Smooth muscle cell (in vitro differentiated cells): ENCODE measurements at regions not wholly inside any gene's neighbourhood (a gene's known extent, or its start where the extent isn't known, plus 50 kb on each side); places are given as distances from the start of the nearest gene placed in this dataset.
A peak's percentile ranks its signal among the peaks of the same experiment; 100 is the strongest.

Experiments
- DNase-seq: peaks from one replicate; lab custom pipeline; 2025; ENCODE audit not compliant: unreplicated experiment; lab: John Stamatoyannopoulos, UW
- H2AFZ ChIP-seq: fragments of 200-600 bp; sonication (generic); 2 replicates; pipeline ENCODE4 v1.6.0; 2016; ENCODE audit warnings: antibody characterized with exemption, low read depth, mild to moderate bottlenecking
- H3F3A ChIP-seq: fragments of 200-600 bp; sonication (generic); 2 replicates; pipeline ENCODE4 v1.6.0; 2017; ENCODE audit warnings: antibody characterized with exemption, low read depth
- H3K27ac ChIP-seq: fragments of 200-600 bp; sonication (generic); 2 replicates; pipeline ENCODE4 v1.5.1; 2016; ENCODE audit warnings: low read depth, mild to moderate bottlenecking
- H3K27me3 ChIP-seq: fragments of 200-600 bp; sonication (generic); 2 replicates; pipeline ENCODE4 v1.6.1; 2016; ENCODE audit warnings: low read depth, mild to moderate bottlenecking
- H3K36me3 ChIP-seq: fragments of 200-600 bp; sonication (generic); 2 replicates; pipeline ENCODE4 v1.5.1; 2016; ENCODE audit warnings: low read depth
- H3K4me1 ChIP-seq: fragments of 200-600 bp; sonication (generic); 2 replicates; pipeline ENCODE4 v1.5.1; 2016; ENCODE audit warnings: low read depth
- H3K4me2 ChIP-seq: fragments of 200-600 bp; sonication (generic); 2 replicates; pipeline ENCODE4 v1.6.0; 2016; ENCODE audit warnings: mild to moderate bottlenecking
- H3K4me3 ChIP-seq: fragments of 200-600 bp; sonication (generic); 2 replicates; pipeline ENCODE4 v1.5.1; 2016; ENCODE audit warnings: mild to moderate bottlenecking
- H3K79me2 ChIP-seq: fragments of 200-600 bp; sonication (generic); 2 replicates; pipeline ENCODE4 v1.6.0; 2016; ENCODE audit warnings: low read depth, mild to moderate bottlenecking
- H3K9ac ChIP-seq: fragments of 200-600 bp; sonication (generic); 2 replicates; pipeline ENCODE4 v1.6.0; 2016; ENCODE audit warnings: low read depth
- H3K9me3 ChIP-seq: fragments of 200-600 bp; sonication (generic); replicated peaks from 2 replicates; pipeline ENCODE4 v1.5.1; 2016; ENCODE audit warnings: low read depth
- H4K20me1 ChIP-seq: fragments of 200-600 bp; sonication (generic); 2 replicates; pipeline ENCODE4 v1.6.0; 2016; ENCODE audit warnings: low read depth
- WGBS: methylation state at CpG from one replicate; pipeline ENCODE4 v1.1.7; 2016; ENCODE audit warnings: low lambda C conversion rate; 5-methylcytosine and 5-hydroxymethylcytosine counted together
- TF ChIP-seq, protein P1 (sequence below): fragments of 200-600 bp; sonication (generic); IDR thresholded peaks from 2 replicates; pipeline ENCODE4 v1.5.1; 2017; ENCODE audit warnings: borderline replicate concordance, mild to moderate bottlenecking, antibody characterized with exemption; ENCODE audit not compliant: insufficient read depth, poor library complexity, severe bottlenecking

DNA sequence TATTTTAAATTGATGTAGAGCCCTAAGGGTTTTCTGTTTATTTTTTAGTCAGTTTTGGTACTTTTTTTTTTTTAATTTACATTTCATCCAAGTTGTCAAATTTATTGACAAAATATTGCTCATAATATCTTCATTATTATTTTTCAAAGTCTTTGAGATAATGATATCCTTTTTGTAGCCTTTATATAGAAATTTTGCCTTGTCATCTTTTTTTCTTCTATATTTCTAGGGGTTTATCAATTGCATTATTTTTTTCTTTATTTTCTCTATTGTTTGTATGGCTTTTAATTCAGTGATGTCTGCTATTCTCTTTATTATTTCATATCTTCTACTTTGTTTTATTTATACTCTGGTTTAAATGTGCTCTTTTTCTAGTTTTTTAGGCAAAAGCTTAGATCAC lies 863.0 kb upstream of the GJE1 start:
- H3K36me3 ChIP-seq = no peaks in the 10 kb centered on the region
- H3K4me1 ChIP-seq = no peaks in the 10 kb centered on the region
- H4K20me1 ChIP-seq = no peaks in the 10 kb centered on the region
- no peak overlapping the region for H3K4me2 ChIP-seq
- H3F3A ChIP-seq = no peaks in the 10 kb centered on the region
- no peak for DNase-seq
- TF ChIP-seq, protein P1, sequence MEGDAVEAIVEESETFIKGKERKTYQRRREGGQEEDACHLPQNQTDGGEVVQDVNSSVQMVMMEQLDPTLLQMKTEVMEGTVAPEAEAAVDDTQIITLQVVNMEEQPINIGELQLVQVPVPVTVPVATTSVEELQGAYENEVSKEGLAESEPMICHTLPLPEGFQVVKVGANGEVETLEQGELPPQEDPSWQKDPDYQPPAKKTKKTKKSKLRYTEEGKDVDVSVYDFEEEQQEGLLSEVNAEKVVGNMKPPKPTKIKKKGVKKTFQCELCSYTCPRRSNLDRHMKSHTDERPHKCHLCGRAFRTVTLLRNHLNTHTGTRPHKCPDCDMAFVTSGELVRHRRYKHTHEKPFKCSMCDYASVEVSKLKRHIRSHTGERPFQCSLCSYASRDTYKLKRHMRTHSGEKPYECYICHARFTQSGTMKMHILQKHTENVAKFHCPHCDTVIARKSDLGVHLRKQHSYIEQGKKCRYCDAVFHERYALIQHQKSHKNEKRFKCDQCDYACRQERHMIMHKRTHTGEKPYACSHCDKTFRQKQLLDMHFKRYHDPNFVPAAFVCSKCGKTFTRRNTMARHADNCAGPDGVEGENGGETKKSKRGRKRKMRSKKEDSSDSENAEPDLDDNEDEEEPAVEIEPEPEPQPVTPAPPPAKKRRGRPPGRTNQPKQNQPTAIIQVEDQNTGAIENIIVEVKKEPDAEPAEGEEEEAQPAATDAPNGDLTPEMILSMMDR = no peak
- H3K4me3 ChIP-seq = no peak overlapping the region
- no peaks in the 10 kb centered on the region for H3K79me2 ChIP-seq
- no peaks in the 10 kb centered on the region for H3K27me3 ChIP-seq
- no peak overlapping the region for H3K9ac ChIP-seq
- H3K27ac ChIP-seq = no peak overlapping the region
- H3K9me3 ChIP-seq = no peaks in the 10 kb centered on the region
- H2AFZ ChIP-seq = no peak overlapping the region

DNA sequence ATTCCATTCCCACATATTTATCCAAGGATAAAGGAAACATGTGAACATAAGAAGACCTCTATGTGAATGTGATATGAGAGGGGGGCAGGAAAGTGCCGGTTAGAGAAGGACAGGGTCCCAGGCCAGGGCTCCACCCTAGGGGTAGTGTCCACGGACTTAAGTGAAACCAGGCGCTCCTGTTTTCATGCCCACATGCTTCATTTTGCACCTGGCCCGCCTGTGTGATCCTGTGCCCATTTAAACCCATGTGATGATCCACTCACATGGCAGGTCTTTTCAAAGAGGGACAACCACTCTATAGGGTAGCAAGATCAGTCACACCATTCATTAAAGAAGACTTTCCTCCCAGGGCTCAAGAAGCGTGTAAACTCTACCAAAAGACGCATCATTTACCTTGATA lies 865.3 kb upstream of the GJE1 start:
- Histone ChIP-seq H4K20me1 (no peaks in the 10 kb centered on the region), H3F3A (no peaks in the 10 kb centered on the region), H3K9me3 (no peaks in the 10 kb centered on the region), H3K4me1 (no peaks in the 10 kb centered on the region), H3K4me3 (no peak overlapping the region), H3K36me3 (no peaks in the 10 kb centered on the region), H2AFZ (no peak overlapping the region), H3K27ac (no peak overlapping the region), H3K79me2 (no peaks in the 10 kb centered on the region), H3K4me2 (no peak overlapping the region), H3K9ac (no peak overlapping the region), H3K27me3 (no peaks in the 10 kb centered on the region)
- no peak for DNase-seq
- TF ChIP-seq, protein P1 = no peak
- 97% methylated on average over 6 of the region's 6 CpGs for WGBS

DNA sequence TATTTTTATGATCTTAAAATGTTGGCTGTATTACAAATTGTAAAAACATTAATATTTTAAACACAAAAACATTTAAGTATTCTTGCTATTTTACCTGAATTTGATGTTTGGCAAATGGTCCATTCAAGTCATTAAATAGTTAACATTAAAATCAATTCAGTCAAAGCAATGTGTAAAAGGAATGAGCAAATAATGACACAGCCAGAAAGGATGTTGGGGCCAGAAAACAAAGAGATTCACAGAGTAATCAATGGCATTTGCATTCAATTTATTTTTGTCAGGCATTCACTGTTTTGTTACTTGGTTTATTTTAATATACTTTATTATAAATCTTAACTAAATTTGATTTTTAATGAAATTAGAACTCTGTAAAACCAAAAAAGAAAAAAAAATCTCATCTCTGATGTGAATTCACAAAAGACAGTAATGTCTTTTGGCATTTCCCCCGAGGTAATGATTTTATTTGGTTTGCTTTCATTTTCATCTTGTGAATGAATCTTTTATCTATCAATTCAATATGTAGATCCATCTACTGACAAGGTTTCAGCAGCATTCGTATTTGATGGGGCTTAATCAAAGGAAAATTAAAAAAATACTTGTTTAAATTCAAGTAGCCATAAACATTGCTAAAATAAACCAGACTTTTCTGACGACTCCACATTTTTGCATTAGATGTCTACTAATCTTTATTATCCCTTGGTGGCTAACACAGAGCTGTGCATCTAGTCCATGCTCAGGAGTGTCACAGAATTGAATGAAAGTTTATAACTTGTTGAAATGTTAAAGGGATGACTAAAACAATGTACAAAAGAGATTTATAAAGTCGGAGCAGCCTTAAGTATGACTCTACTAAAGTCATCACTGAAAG lies 866.7 kb upstream of the GJE1 start:
- Histone ChIP-seq H2AFZ (peak overlapping the region; percentile 78), H3K36me3 (no peaks in the 10 kb centered on the region), H3K4me1 (no peaks in the 10 kb centered on the region), H3K9ac (no peak overlapping the region), H3K27me3 (no peaks in the 10 kb centered on the region), H3F3A (no peaks in the 10 kb centered on the region), H3K79me2 (no peaks in the 10 kb centered on the region), H3K4me2 (peak overlapping the region; percentile 56), H3K9me3 (no peaks in the 10 kb centered on the region), H4K20me1 (no peaks in the 10 kb centered on the region), H3K4me3 (peak overlapping the region; percentile 30), H3K27ac (no peak overlapping the region)
- TF ChIP-seq, protein P1 = no peak
- WGBS = 65% methylated on average over 4 of the region's 4 CpGs
- DNase-seq = no peak

DNA sequence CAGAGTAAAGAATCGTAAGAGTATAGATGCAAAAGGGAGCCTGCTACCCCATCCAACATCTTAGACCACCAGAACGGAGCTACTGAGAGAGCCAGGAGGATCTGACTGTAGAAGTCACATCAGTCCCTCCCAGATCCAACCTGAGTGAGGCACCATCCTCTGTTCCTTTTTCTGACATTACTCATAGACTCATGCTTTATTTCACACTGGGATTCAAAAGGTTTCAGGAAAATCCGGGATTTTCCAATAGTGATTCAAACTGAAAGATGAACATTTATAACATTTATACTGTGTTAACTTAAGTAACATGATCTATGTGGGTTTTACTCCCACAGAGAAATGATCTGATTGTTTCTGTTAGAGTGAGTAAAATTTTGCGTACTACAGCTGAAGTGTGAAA lies 868.6 kb upstream of the GJE1 start:
- Histone ChIP-seq H3K4me2 (no peak overlapping the region), H3K79me2 (no peaks in the 10 kb centered on the region), H4K20me1 (no peaks in the 10 kb centered on the region), H3K4me1 (no peaks in the 10 kb centered on the region), H3F3A (no peaks in the 10 kb centered on the region), H3K36me3 (no peaks in the 10 kb centered on the region), H3K9me3 (no peaks in the 10 kb centered on the region), H2AFZ (peak overlapping the region; percentile 31), H3K27me3 (no peaks in the 10 kb centered on the region), H3K27ac (no peak overlapping the region), H3K4me3 (no peak overlapping the region), H3K9ac (no peak overlapping the region)
- no peak for DNase-seq
- TF ChIP-seq, protein P1 = no peak
- 84% methylated on average over 4 of the region's 4 CpGs for WGBS
